Esophagus squamous epithelium (tissue), 4 donors: ENCODE measurements at regions not wholly inside any gene's neighbourhood (a gene's known extent, or its start where the extent isn't known, plus 50 kb on each side); places are given as distances from the start of the nearest gene placed in this dataset.

ENCODE experiments used
- CTCF ChIP-seq, 6 experiments: fragments of 450-650 bp in 4 of 6; fragments of 200-600 bp in 2 of 6; sonication (generic) in 2 of 6; IDR thresholded peaks; one replicate each; pipeline ENCODE4 v1.5.1; 2016 to 2019; ENCODE audit warnings: antibody characterized with exemption in 6 of 6, mild to moderate bottlenecking in 4 of 6, moderate library complexity in 4 of 6
- POLR2A ChIP-seq, 4 donors: fragments of 450-650 bp; IDR thresholded peaks; one replicate each; pipeline ENCODE4 v1.6.1; 2017; ENCODE audit warnings: antibody characterized with exemption in 4 of 4, mild to moderate bottlenecking in 4 of 4, moderate library complexity in 3 of 4

DNA sequence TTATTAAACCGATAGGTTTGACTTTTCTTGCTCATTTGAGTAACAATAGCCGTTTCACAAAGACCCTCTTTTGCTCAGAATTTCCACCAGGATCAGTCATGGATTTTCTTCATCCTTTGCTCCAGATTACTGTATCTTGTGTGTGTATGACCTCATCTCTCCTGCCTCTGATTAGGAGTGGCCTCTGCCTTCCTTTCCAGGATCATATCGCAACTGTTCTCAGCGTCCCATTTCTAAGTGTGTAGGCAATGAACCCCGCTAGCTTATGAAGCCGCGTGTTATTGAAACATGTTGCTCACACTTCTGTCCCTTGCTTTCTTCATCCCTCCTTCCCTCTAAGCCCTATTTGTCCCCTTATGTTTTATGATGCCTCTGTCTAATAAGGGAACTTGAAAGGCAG is 169.8 kb upstream of the RPS23 start:
- no peak for TF ChIP-seq CTCF (IDR thresholded peaks at IDR 0.05)
- TF ChIP-seq POLR2A (IDR thresholded peaks at IDR 0.05): no peak
